ENCODE measurements at regions not wholly inside any gene's neighbourhood (a gene's known extent, or its start where the extent isn't known, plus 50 kb on each side); places are given as distances from the start of the nearest gene placed in this dataset.

DNA sequence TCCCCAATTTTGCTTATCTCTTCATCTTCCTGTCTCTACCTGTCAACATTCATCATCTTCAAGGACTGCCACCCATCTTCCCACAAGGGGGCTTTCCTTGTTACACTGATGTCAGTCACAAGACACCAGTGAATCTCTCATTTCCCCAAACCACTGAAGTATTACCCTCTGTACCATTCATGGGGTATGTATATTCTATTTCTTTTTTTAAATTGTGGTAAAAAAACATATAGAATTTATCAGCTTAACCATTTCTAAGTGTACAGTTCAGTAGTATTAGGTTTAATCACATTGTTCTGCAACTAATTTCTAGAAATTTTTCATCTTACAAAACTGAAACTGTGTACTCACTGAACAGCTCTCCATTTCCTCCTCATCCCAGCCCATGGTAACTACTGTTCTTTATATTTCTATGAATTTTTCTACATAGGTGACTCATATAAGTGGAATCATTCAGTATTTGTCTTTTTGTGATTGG, 98.6 kb downstream of the LARP7 start:
- TF ChIP-seq, protein P1, sequence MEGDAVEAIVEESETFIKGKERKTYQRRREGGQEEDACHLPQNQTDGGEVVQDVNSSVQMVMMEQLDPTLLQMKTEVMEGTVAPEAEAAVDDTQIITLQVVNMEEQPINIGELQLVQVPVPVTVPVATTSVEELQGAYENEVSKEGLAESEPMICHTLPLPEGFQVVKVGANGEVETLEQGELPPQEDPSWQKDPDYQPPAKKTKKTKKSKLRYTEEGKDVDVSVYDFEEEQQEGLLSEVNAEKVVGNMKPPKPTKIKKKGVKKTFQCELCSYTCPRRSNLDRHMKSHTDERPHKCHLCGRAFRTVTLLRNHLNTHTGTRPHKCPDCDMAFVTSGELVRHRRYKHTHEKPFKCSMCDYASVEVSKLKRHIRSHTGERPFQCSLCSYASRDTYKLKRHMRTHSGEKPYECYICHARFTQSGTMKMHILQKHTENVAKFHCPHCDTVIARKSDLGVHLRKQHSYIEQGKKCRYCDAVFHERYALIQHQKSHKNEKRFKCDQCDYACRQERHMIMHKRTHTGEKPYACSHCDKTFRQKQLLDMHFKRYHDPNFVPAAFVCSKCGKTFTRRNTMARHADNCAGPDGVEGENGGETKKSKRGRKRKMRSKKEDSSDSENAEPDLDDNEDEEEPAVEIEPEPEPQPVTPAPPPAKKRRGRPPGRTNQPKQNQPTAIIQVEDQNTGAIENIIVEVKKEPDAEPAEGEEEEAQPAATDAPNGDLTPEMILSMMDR (IDR thresholded peaks at IDR 0.05), result no peak
- TF ChIP-seq EZH2 (IDR thresholded peaks at IDR 0.05; ENCODE audit: borderline replicate concordance, insufficient read depth, low read depth, low read length, poor library complexity, severe bottlenecking), result no peak

All from B cell (primary cell).